SK-N-MC (cell line): ENCODE measurements at regions not wholly inside any gene's neighbourhood (a gene's known extent, or its start where the extent isn't known, plus 50 kb on each side); places are given as distances from the start of the nearest gene placed in this dataset.

Source experiments
- EZH2 ChIP-seq: fragments of 200-600 bp; sonication (generic); IDR thresholded peaks from one replicate; pipeline ENCODE4 v1.6.1; 2017; ENCODE audit warnings: antibody characterized with exemption
- POLR2AphosphoS5 ChIP-seq: IDR thresholded peaks from 2 replicates; pipeline ENCODE4 v1.6.1; 2012; ENCODE audit warnings: mild to moderate bottlenecking, low read depth, low read length, borderline replicate concordance

- TF ChIP-seq EZH2 (no peak), POLR2AphosphoS5 (no peak)
Observed at GRCh38 chr16:79411357-79411756, 189.2 kb downstream of the MAF start.
